ENCODE measurements at regions not wholly inside any gene's neighbourhood (a gene's known extent, or its start where the extent isn't known, plus 50 kb on each side); places are given as distances from the start of the nearest gene placed in this dataset.

DNA sequence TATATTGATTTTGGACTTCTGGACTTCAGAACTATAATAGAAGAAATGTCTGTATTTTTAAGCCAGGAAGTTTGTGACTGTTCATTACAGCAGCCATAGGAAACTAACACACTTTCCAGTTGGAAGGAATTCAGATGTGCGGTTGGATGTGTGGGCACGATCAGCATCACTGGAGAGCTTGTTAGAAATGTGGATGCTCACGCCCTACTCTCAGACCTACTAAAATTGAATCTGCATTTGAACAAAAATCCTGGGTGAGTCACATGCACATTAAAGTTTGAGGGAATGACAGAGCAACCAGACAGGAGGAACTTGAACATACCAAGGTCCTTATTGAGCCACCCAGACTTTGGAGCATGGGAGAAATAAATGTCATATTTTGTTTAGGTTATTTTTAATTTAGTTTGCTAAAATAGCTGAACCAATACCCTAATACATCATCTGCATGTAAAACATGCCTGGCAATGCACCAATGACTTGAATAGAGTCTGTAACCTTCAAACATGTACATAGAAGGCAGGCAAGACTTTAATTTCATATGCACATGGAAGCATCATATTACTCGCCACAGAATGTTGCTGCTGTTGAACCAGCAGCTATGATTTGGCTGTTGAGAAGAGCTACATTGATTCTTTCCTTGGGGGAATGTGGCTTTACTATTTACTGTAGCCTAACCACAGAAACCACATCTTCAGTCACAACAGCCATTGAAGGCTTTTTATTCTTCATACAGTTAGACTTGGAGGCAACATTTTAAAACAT is 346.2 kb downstream of the BARHL2 start:
- Histone ChIP-seq H4K20me1 (ENCODE audit: insufficient read depth, poor library complexity, severe bottlenecking) (no peaks in the 10 kb centered on the region), H3K4me1 (ENCODE audit: insufficient read depth) (no peaks in the 10 kb centered on the region), H3K36me3 (replicated peaks; ENCODE audit: insufficient read depth, low read depth) (no peaks in the 10 kb centered on the region), H3K9me3 (ENCODE audit: low read depth) (no peaks in the 10 kb centered on the region), H3K4me2 (no peak overlapping the region), H3K27ac (no peak overlapping the region), H2AFZ (no peak overlapping the region), H3K79me2 (no peaks in the 10 kb centered on the region), H3K27me3 (no peaks in the 10 kb centered on the region), H3K4me3 (no peak overlapping the region), H3K9me2 (replicated peaks; ENCODE audit: insufficient read depth) (no peaks in the 10 kb centered on the region)
- WGBS (ENCODE audit: low lambda C conversion rate, missing lambda C conversion rate): 93% methylated on average over 4 of the region's 4 CpGs
- no peak for DNase-seq (ENCODE audit: low spot score)
- TF ChIP-seq EZH2phosphoT487 (IDR thresholded peaks at IDR 0.05; ENCODE audit: low read depth, severe bottlenecking, unreplicated experiment) (no peak), EZH2 (IDR thresholded peaks at IDR 0.05; ENCODE audit: borderline replicate concordance) (no peak), CTCF (IDR thresholded peaks at IDR 0.05; ENCODE audit: poor library complexity) (no peak)

- no peaks in the 10 kb centered on the region for H3K79me2 ChIP-seq
Observed at GRCh38 chr1:90362163-90362562, 354.9 kb downstream of the BARHL2 start.

GRCh38 chr1:90361026-90361425 is 356.1 kb downstream of the BARHL2 start:
- Histone ChIP-seq H3K9me3 (ENCODE audit: low read depth) (no peaks in the 10 kb centered on the region), H3K27me3 (no peaks in the 10 kb centered on the region), H4K20me1 (ENCODE audit: insufficient read depth, poor library complexity, severe bottlenecking) (no peaks in the 10 kb centered on the region), H3K79me2 (no peaks in the 10 kb centered on the region), H3K4me3 (no peak overlapping the region), H3K27ac (no peak overlapping the region), H3K4me2 (no peak overlapping the region), H3K36me3 (replicated peaks; ENCODE audit: insufficient read depth, low read depth) (no peaks in the 10 kb centered on the region), H3K9me2 (replicated peaks; ENCODE audit: insufficient read depth) (no peaks in the 10 kb centered on the region), H3K4me1 (ENCODE audit: insufficient read depth) (no peaks in the 10 kb centered on the region), H2AFZ (no peak overlapping the region)
- no peak for DNase-seq (ENCODE audit: low spot score)
- no peak for TF ChIP-seq CTCF (IDR thresholded peaks at IDR 0.05; ENCODE audit: poor library complexity)
- TF ChIP-seq EZH2phosphoT487 (IDR thresholded peaks at IDR 0.05; ENCODE audit: low read depth, severe bottlenecking, unreplicated experiment): no peak
- no peak for TF ChIP-seq EZH2 (IDR thresholded peaks at IDR 0.05; ENCODE audit: borderline replicate concordance)
- WGBS (ENCODE audit: low lambda C conversion rate, missing lambda C conversion rate): 93% methylated on average over 1 of the region's 1 CpG

More at GRCh38 chr1:90362163-90362562, 354.9 kb downstream of the BARHL2 start:
- DNase-seq (ENCODE audit: low spot score): no peak
- TF ChIP-seq EZH2 (IDR thresholded peaks at IDR 0.05; ENCODE audit: borderline replicate concordance) (no peak), EZH2phosphoT487 (IDR thresholded peaks at IDR 0.05; ENCODE audit: low read depth, severe bottlenecking, unreplicated experiment) (no peak), CTCF (IDR thresholded peaks at IDR 0.05; ENCODE audit: poor library complexity) (no peak)
- Histone ChIP-seq H3K36me3 (replicated peaks; ENCODE audit: insufficient read depth, low read depth) (no peaks in the 10 kb centered on the region), H3K9me3 (ENCODE audit: low read depth) (no peaks in the 10 kb centered on the region), H3K4me3 (no peak overlapping the region), H3K4me2 (no peak overlapping the region), H2AFZ (no peak overlapping the region), H3K27me3 (no peaks in the 10 kb centered on the region), H3K9me2 (replicated peaks; ENCODE audit: insufficient read depth) (no peaks in the 10 kb centered on the region), H4K20me1 (ENCODE audit: insufficient read depth, poor library complexity, severe bottlenecking) (no peaks in the 10 kb centered on the region), H3K27ac (no peak overlapping the region), H3K4me1 (ENCODE audit: insufficient read depth) (no peaks in the 10 kb centered on the region)
- WGBS (ENCODE audit: low lambda C conversion rate, missing lambda C conversion rate): 98% methylated on average over 2 of the region's 2 CpGs
